ENCODE measurements at regions not wholly inside any gene's neighbourhood (a gene's known extent, or its start where the extent isn't known, plus 50 kb on each side); places are given as distances from the start of the nearest gene placed in this dataset.
"Not testable (repeated sequence)": the region's sequence is repeated elsewhere in the genome, so short reads cannot be mapped to it uniquely, and the experiment has no call there.

DNA sequence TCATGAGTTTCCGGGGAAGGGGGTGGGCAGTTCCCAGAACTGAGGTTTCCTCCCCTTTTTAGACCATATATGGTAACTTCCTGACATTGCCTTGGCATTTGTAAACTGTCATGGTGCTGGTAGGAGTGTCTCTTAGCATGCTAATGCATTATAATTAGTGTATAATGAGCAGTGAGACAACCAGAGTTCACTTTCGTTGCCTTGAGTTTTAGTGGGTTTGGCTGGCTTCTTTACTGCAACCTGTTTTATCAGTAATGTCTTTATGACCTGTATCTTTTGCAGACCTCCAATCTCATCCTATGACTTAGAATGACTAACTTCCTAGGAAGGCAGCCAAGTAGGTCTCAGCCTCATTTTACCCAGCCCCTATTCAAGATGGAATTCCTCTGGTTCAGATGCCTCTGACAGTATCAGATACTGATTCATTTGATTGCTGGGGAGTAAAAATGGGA, 447.3 kb downstream of the XIRP2 start:
- 50% methylated on average over 1 of the region's 2 CpGs for WGBS (ENCODE audit: insufficient coverage)
- Mint-ChIP-seq H3K4me3 (no peak overlapping the region), H3K9me3 (no peaks in the 10 kb centered on the region), H3K4me1 (no peaks in the 10 kb centered on the region), H3K27me3 (peaks cover 0 to 15% of the 10 kb centered on the region in 2 donors), H3K36me3 (no peaks in the 10 kb centered on the region), H3K27ac (no peak overlapping the region)
- Histone ChIP-seq H3K27me3 (replicated peaks in 1 of 2; ENCODE audit: control insufficient read depth in 2 of 2, extremely low read depth in 1 of 2, insufficient read depth in 2 of 2, low read length in 1 of 2) (peaks cover 0 to 6% of the 10 kb centered on the region in 2 experiments), H3K4me1 (ENCODE audit: control insufficient read depth in 1 of 2, extremely low read depth in 1 of 2, insufficient read depth in 2 of 2, low read length in 2 of 2) (no peaks in the 10 kb centered on the region), H3K4me3 (ENCODE audit: control insufficient read depth in 1 of 2, extremely low read depth in 1 of 2, low read length in 1 of 2) (no peak overlapping the region), H3K36me3 (ENCODE audit: control insufficient read depth in 2 of 2, extremely low read depth in 1 of 2, insufficient read depth in 1 of 2, low read length in 1 of 2) (no peaks in the 10 kb centered on the region), H3K27ac (ENCODE audit: low read length) (no peak overlapping the region), H3K9me3 (no peaks in the 10 kb centered on the region)
- DNase-seq (no peak), ATAC-seq (replicated peaks in 1 of 4) (no peak)
- ChIA-PET POLR2A (no interaction called here), CTCF (no interaction called here)

- Histone ChIP-seq H3K27ac (ENCODE audit: low read length) (no peak overlapping the region), H3K36me3 (ENCODE audit: control insufficient read depth in 2 of 2, extremely low read depth in 1 of 2, insufficient read depth in 1 of 2, low read length in 1 of 2) (no peaks in the 10 kb centered on the region), H3K9me3 (no peaks in the 10 kb centered on the region), H3K4me3 (ENCODE audit: control insufficient read depth in 1 of 2, extremely low read depth in 1 of 2, low read length in 1 of 2) (no peak overlapping the region), H3K4me1 (ENCODE audit: control insufficient read depth in 1 of 2, extremely low read depth in 1 of 2, insufficient read depth in 2 of 2, low read length in 2 of 2) (no peaks in the 10 kb centered on the region), H3K27me3 (replicated peaks in 1 of 2; ENCODE audit: control insufficient read depth in 2 of 2, extremely low read depth in 1 of 2, insufficient read depth in 2 of 2, low read length in 1 of 2) (peaks cover 0 to 6% of the 10 kb centered on the region in 2 experiments)
- Mint-ChIP-seq H3K4me3 (no peak overlapping the region), H3K4me1 (no peaks in the 10 kb centered on the region), H3K36me3 (no peaks in the 10 kb centered on the region), H3K9me3 (peaks cover 0 to 2% (median 0%) of the 10 kb centered on the region in 3 donors), H3K27ac (no peak overlapping the region), H3K27me3 (peaks cover 0 to 15% of the 10 kb centered on the region in 2 donors)
- POLR2A ChIA-PET, result no interaction called here
- WGBS (ENCODE audit: insufficient coverage), result 60% methylated on average over 1 of the region's 1 CpG
- CTCF ChIA-PET, result no interaction called here
- DNase-seq (no peak), ATAC-seq (replicated peaks in 1 of 4) (no peak)
Measured at GRCh38 chr2:167334146-167334742, 446.0 kb downstream of the XIRP2 start.

- Histone ChIP-seq H3K4me3 (ENCODE audit: control insufficient read depth in 1 of 2, extremely low read depth in 1 of 2, low read length in 1 of 2) (no peak overlapping the region), H3K27me3 (replicated peaks in 1 of 2; ENCODE audit: control insufficient read depth in 2 of 2, extremely low read depth in 1 of 2, insufficient read depth in 2 of 2, low read length in 1 of 2) (peaks cover 0 to 6% of the 10 kb centered on the region in 2 experiments), H3K27ac (ENCODE audit: low read length) (no peak overlapping the region), H3K36me3 (ENCODE audit: control insufficient read depth in 2 of 2, extremely low read depth in 1 of 2, insufficient read depth in 1 of 2, low read length in 1 of 2) (no peaks in the 10 kb centered on the region), H3K4me1 (ENCODE audit: control insufficient read depth in 1 of 2, extremely low read depth in 1 of 2, insufficient read depth in 2 of 2, low read length in 2 of 2) (no peaks in the 10 kb centered on the region), H3K9me3 (no peaks in the 10 kb centered on the region)
- no peak for ATAC-seq (replicated peaks in 1 of 4)
- no peak overlapping the region for H3K4me3 Mint-ChIP-seq
- peaks cover 0 to 3% (median 0%) of the 10 kb centered on the region in 3 donors for H3K9me3 Mint-ChIP-seq
- no peak overlapping the region for H3K27ac Mint-ChIP-seq
- H3K36me3 Mint-ChIP-seq, result no peaks in the 10 kb centered on the region
- H3K4me1 Mint-ChIP-seq, result no peaks in the 10 kb centered on the region
- ChIA-PET POLR2A (no interaction called here), CTCF (no interaction called here)
- DNase-seq, result no peak
- 83% methylated on average over 1 of the region's 3 CpGs for WGBS (ENCODE audit: insufficient coverage)
- H3K27me3 Mint-ChIP-seq, result peaks cover 0 to 15% of the 10 kb centered on the region in 2 donors
Measured at GRCh38 chr2:167333245-167333644, 445.0 kb downstream of the XIRP2 start.

DNA sequence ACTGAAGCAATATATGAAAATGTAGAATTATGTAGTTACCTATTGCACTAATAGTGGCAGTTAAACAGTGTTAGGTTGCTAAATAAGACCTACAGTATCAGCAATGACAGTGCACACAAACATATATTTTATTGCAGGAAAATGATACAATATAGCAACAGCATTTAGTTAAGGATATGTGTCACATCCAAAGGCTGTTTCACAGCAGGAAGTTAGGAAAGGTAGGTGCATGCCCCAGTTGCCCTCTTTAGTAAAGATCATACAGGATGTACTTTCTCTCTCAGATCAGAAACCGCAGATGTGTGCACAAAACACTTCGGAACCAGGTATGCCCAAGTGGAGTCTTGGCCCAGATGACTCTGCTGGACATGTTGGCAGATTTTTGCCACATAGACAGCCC, 444.1 kb downstream of the XIRP2 start:
- CTCF ChIA-PET, result no interaction called here
- H3K9me3 Mint-ChIP-seq, result peaks cover 0 to 3% (median 2%) of the 10 kb centered on the region in 3 donors
- DNase-seq (no peak), ATAC-seq (replicated peaks in 1 of 4) (no peak)
- no peaks in the 10 kb centered on the region for H3K4me1 Mint-ChIP-seq
- H3K27me3 Mint-ChIP-seq, result peaks cover 0 to 15% of the 10 kb centered on the region in 2 donors
- POLR2A ChIA-PET, result no interaction called here
- H3K36me3 Mint-ChIP-seq, result no peaks in the 10 kb centered on the region
- Histone ChIP-seq H3K4me1 (ENCODE audit: control insufficient read depth in 1 of 2, extremely low read depth in 1 of 2, insufficient read depth in 2 of 2, low read length in 2 of 2) (no peaks in the 10 kb centered on the region), H3K27ac (ENCODE audit: low read length) (no peak overlapping the region), H3K27me3 (replicated peaks in 1 of 2; ENCODE audit: control insufficient read depth in 2 of 2, extremely low read depth in 1 of 2, insufficient read depth in 2 of 2, low read length in 1 of 2) (peaks cover 0 to 6% of the 10 kb centered on the region in 2 experiments), H3K36me3 (ENCODE audit: control insufficient read depth in 2 of 2, extremely low read depth in 1 of 2, insufficient read depth in 1 of 2, low read length in 1 of 2) (no peaks in the 10 kb centered on the region), H3K9me3 (no peaks in the 10 kb centered on the region), H3K4me3 (ENCODE audit: control insufficient read depth in 1 of 2, extremely low read depth in 1 of 2, low read length in 1 of 2) (no peak overlapping the region)
- H3K27ac Mint-ChIP-seq, result no peak overlapping the region
- H3K4me3 Mint-ChIP-seq, result no peak overlapping the region
- WGBS (ENCODE audit: insufficient coverage), result 84% methylated on average over 2 of the region's 2 CpGs

GRCh38 chr2:167331636-167332232, 443.5 kb downstream of the XIRP2 start:
- no peaks in the 10 kb centered on the region for H3K4me1 Mint-ChIP-seq
- Histone ChIP-seq H3K4me3 (ENCODE audit: control insufficient read depth in 1 of 2, extremely low read depth in 1 of 2, low read length in 1 of 2) (no peak overlapping the region), H3K27me3 (replicated peaks in 1 of 2; ENCODE audit: control insufficient read depth in 2 of 2, extremely low read depth in 1 of 2, insufficient read depth in 2 of 2, low read length in 1 of 2) (peaks cover 0 to 6% of the 10 kb centered on the region in 2 experiments), H3K9me3 (no peaks in the 10 kb centered on the region), H3K36me3 (ENCODE audit: control insufficient read depth in 2 of 2, extremely low read depth in 1 of 2, insufficient read depth in 1 of 2, low read length in 1 of 2) (no peaks in the 10 kb centered on the region), H3K27ac (ENCODE audit: low read length) (no peak overlapping the region), H3K4me1 (ENCODE audit: control insufficient read depth in 1 of 2, extremely low read depth in 1 of 2, insufficient read depth in 2 of 2, low read length in 2 of 2) (no peaks in the 10 kb centered on the region)
- H3K27me3 Mint-ChIP-seq, result peaks cover 0 to 15% of the 10 kb centered on the region in 2 donors
- H3K4me3 Mint-ChIP-seq, result no peak overlapping the region
- no peaks in the 10 kb centered on the region for H3K36me3 Mint-ChIP-seq
- peaks cover 0 to 3% (median 3%) of the 10 kb centered on the region in 3 donors for H3K9me3 Mint-ChIP-seq
- no peak for DNase-seq
- POLR2A ChIA-PET, result no interaction called here
- CTCF ChIA-PET, result interaction anchor here in 1 of 2 donors (0.6 kb wide), 1 partner anchor 11 kb away, joined by 3 read pairs; no protein-coding TSS in a partner anchor
- ATAC-seq (replicated peaks in 1 of 4), result peak in 1 of 4 experiments; percentile 27
- WGBS (ENCODE audit: insufficient coverage), result 91% methylated on average over 4 of the region's 5 CpGs
- H3K27ac Mint-ChIP-seq, result no peak overlapping the region

DNA sequence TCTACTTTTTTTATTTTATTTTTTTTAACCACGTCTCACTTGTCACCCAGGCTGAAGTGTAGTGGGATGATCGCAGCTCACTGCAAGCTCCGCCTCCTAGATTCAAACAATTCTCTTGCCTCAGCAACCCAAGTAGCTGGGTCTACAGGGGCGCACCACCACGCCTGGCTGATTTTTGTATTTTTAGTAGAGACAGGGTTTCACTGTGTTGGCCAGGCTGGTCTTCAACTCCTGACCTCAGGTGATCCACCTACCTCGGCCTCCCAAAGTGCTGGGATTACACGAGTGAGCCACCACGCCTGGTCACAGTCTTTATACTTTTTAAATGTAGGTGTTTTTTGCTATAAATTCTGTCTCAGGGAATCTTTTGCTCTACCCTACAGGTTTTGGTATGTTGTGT, 440.5 kb downstream of the XIRP2 start:
- not testable (repeated sequence) for H3K4me3 Mint-ChIP-seq, H3K36me3 Mint-ChIP-seq, H3K9me3 Mint-ChIP-seq

More for the DNA sequence above, 440.5 kb downstream of the XIRP2 start:
- H3K4me1 Mint-ChIP-seq; H3K27ac ChIP-seq (ENCODE audit: low read length); DNase-seq; H3K27ac Mint-ChIP-seq; POLR2A ChIA-PET; H3K4me3 ChIP-seq (ENCODE audit: control insufficient read depth in 1 of 2, extremely low read depth in 1 of 2, low read length in 1 of 2); H3K9me3 ChIP-seq; H3K27me3 Mint-ChIP-seq; H3K4me1 ChIP-seq (ENCODE audit: control insufficient read depth in 1 of 2, extremely low read depth in 1 of 2, insufficient read depth in 2 of 2, low read length in 2 of 2); H3K36me3 ChIP-seq (ENCODE audit: control insufficient read depth in 2 of 2, extremely low read depth in 1 of 2, insufficient read depth in 1 of 2, low read length in 1 of 2); ATAC-seq (replicated peaks in 1 of 4); H3K27me3 ChIP-seq (replicated peaks in 1 of 2; ENCODE audit: control insufficient read depth in 2 of 2, extremely low read depth in 1 of 2, insufficient read depth in 2 of 2, low read length in 1 of 2); CTCF ChIA-PET: not testable (repeated sequence)
- WGBS (ENCODE audit: insufficient coverage), result 93% methylated on average over 2 of the region's 8 CpGs

Measured in T-cell (primary cell).